ENCODE measurements at regions not wholly inside any gene's neighbourhood (a gene's known extent, or its start where the extent isn't known, plus 50 kb on each side); places are given as distances from the start of the nearest gene placed in this dataset.

GRCh38 chr13:107190065-107190464 is 622.1 kb upstream of the ARGLU1 start:
- H3K4me3 ChIP-seq, result no peak overlapping the region
- in situ Hi-C loops (cut with MboI; ENCODE audit: low sequenced_read_pairs), result no loop called here
- H3K9me3 ChIP-seq, result no peaks in the 10 kb centered on the region
- H3K4me1 ChIP-seq, result no peaks in the 10 kb centered on the region
- no peak for DNase-seq (ENCODE audit: low spot score in 2 of 2)
- H3K36me3 ChIP-seq (replicated peaks), result no peaks in the 10 kb centered on the region
- H3K27me3 ChIP-seq (ENCODE audit: low read depth), result no peaks in the 10 kb centered on the region

- in situ Hi-C loops (cut with MboI; ENCODE audit: low sequenced_read_pairs), result no loop called here
- no peak for DNase-seq (ENCODE audit: low spot score in 2 of 2)
- H3K9me3 ChIP-seq, result no peaks in the 10 kb centered on the region
- no peaks in the 10 kb centered on the region for H3K36me3 ChIP-seq (replicated peaks)
- H3K27me3 ChIP-seq (ENCODE audit: low read depth), result no peaks in the 10 kb centered on the region
- no peaks in the 10 kb centered on the region for H3K4me1 ChIP-seq
- H3K4me3 ChIP-seq, result no peak overlapping the region
Observed at GRCh38 chr13:107185889-107186288, 618.0 kb upstream of the ARGLU1 start.

DNA sequence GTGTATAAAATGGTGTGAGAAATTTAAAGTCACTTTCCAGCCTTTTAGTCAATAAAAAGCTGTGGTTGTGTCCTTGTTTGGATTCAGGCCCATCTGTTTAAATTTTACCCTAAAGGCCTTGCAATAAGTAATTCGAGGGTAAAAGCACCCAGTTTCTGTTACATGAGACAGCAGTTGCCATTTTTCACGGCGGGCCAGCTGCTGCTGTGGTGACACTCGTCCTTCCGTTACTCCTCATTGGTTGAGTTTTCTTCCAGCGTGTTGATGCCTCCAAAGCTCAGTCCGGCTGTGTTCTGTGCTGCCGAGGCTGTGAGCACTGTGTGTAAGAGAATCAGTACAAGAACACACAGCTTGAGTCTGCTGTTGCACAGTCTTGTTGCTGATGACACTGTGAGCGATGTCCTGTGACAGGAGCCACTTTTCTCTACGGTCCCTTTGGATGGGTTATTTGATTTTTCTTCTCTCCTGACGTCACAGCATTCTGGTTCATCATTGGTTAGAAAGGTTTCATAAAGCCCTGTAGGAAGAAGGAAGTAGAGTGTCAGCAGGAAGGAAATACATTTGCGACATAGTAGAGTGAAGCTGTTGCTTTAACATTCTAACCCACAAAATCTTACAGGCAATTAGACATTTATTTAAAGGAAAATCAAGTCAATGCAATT is 602.5 kb upstream of the ARGLU1 start:
- no peak for DNase-seq (ENCODE audit: low spot score in 2 of 2)
- in situ Hi-C loops (cut with MboI; ENCODE audit: low sequenced_read_pairs), result no loop called here
- no peaks in the 10 kb centered on the region for H3K9me3 ChIP-seq
- H3K27me3 ChIP-seq (ENCODE audit: low read depth), result no peaks in the 10 kb centered on the region
- no peaks in the 10 kb centered on the region for H3K4me1 ChIP-seq
- no peaks in the 10 kb centered on the region for H3K36me3 ChIP-seq (replicated peaks)
- no peak overlapping the region for H3K4me3 ChIP-seq

GRCh38 chr13:107157271-107157670 is 589.3 kb upstream of the ARGLU1 start:
- H3K27me3 ChIP-seq (ENCODE audit: low read depth), result no peaks in the 10 kb centered on the region
- no peak overlapping the region for H3K4me3 ChIP-seq
- no peaks in the 10 kb centered on the region for H3K36me3 ChIP-seq (replicated peaks)
- no peaks in the 10 kb centered on the region for H3K9me3 ChIP-seq
- H3K4me1 ChIP-seq, result no peaks in the 10 kb centered on the region
- DNase-seq (ENCODE audit: low spot score in 2 of 2), result no peak
- in situ Hi-C loops (cut with MboI; ENCODE audit: low sequenced_read_pairs), result no loop called here

GRCh38 chr13:107144432-107144831 is 576.5 kb upstream of the ARGLU1 start:
- no peak overlapping the region for H3K4me3 ChIP-seq
- H3K27me3 ChIP-seq (ENCODE audit: low read depth), result no peaks in the 10 kb centered on the region; the same call in 1 of the 2 replicates
- H3K36me3 ChIP-seq (replicated peaks), result no peaks in the 10 kb centered on the region
- no peak for DNase-seq (ENCODE audit: low spot score in 2 of 2)
- in situ Hi-C loops (cut with MboI; ENCODE audit: low sequenced_read_pairs), result no loop called here
- no peaks in the 10 kb centered on the region for H3K4me1 ChIP-seq
- H3K9me3 ChIP-seq, result no peaks in the 10 kb centered on the region

GRCh38 chr13:107141767-107142166 is 573.8 kb upstream of the ARGLU1 start:
- no peaks in the 10 kb centered on the region for H3K9me3 ChIP-seq
- no peaks in the 10 kb centered on the region; the same call in 1 of the 2 replicates for H3K27me3 ChIP-seq (ENCODE audit: low read depth)
- no peaks in the 10 kb centered on the region for H3K4me1 ChIP-seq
- in situ Hi-C loops (cut with MboI; ENCODE audit: low sequenced_read_pairs), result no loop called here
- no peak overlapping the region for H3K4me3 ChIP-seq
- no peak for DNase-seq (ENCODE audit: low spot score in 2 of 2)
- no peaks in the 10 kb centered on the region for H3K36me3 ChIP-seq (replicated peaks)

DNA sequence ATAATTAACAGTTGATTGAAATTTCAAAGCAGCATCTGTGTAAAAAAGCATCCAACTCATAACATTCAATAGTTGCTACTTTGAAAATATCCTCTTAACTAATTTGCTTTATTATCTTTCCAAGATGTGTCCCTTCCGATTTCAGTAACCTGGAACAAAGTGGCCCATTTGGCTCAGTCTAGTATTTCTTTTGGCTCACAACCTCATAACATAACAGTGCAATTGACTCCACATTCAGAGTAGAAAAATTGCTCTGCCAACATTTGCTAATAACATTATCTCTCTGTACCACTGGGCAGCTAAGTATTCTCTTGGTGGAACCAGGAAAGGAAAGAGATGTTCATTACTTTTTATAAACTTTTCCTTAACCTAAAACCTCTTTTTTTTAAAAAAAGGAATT is 571.1 kb upstream of the ARGLU1 start:
- Histone ChIP-seq H3K4me1 (no peaks in the 10 kb centered on the region), H3K36me3 (replicated peaks) (no peaks in the 10 kb centered on the region), H3K27me3 (ENCODE audit: low read depth) (no peaks in the 10 kb centered on the region; the same call in 1 of the 2 replicates), H3K9me3 (no peaks in the 10 kb centered on the region), H3K4me3 (no peak overlapping the region)
- no peak for DNase-seq (ENCODE audit: low spot score in 2 of 2)
- in situ Hi-C loops (cut with MboI; ENCODE audit: low sequenced_read_pairs), result no loop called here

DNA sequence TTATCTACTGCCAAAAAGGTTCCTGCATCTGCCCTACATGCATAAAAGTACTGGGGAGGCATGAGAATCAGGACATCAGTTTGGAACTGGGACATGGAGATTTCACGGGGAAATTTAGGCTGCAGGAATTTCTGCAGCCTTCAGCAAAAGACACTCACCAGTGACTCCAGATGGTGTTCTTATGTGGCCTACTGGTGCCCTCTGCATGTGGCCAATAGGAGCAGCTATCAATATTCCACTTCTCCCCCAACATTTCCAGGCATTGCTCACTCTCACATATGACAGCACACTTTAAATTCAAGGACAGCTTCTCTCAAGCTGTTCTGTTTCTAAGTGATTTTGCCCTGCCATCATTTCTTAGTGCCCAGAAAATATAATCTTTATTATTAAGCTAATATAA is 570.5 kb upstream of the ARGLU1 start:
- Histone ChIP-seq H3K36me3 (replicated peaks) (no peaks in the 10 kb centered on the region), H3K4me3 (no peak overlapping the region), H3K4me1 (no peaks in the 10 kb centered on the region), H3K9me3 (no peaks in the 10 kb centered on the region), H3K27me3 (ENCODE audit: low read depth) (no peaks in the 10 kb centered on the region; the same call in 1 of the 2 replicates)
- no peak for DNase-seq (ENCODE audit: low spot score in 2 of 2)
- in situ Hi-C loops (cut with MboI; ENCODE audit: low sequenced_read_pairs), result no loop called here

DNA sequence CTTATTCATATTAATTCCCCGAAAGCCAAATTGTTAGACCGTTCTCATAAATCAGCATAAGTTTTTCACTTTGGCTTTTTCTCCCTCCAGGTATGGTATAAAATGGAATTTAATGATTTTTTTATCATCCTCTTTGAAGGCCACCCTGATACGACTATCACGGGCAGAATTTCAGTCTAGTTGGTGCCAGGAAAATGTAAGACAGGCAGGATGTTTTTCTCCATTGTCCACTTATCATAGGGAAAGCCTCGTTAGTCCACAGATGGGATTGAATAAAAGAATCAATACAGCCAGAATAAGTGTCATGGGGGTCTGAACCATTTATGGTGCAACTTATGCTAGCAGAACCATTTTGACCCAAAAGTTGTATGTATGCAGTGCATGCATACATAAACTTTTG is 566.0 kb upstream of the ARGLU1 start:
- Histone ChIP-seq H3K36me3 (replicated peaks) (no peaks in the 10 kb centered on the region), H3K4me1 (no peaks in the 10 kb centered on the region), H3K4me3 (no peak overlapping the region), H3K9me3 (no peaks in the 10 kb centered on the region), H3K27me3 (ENCODE audit: low read depth) (no peaks in the 10 kb centered on the region)
- DNase-seq (ENCODE audit: low spot score in 2 of 2), result no peak
- in situ Hi-C loops (cut with MboI; ENCODE audit: low sequenced_read_pairs), result no loop called here

DNA sequence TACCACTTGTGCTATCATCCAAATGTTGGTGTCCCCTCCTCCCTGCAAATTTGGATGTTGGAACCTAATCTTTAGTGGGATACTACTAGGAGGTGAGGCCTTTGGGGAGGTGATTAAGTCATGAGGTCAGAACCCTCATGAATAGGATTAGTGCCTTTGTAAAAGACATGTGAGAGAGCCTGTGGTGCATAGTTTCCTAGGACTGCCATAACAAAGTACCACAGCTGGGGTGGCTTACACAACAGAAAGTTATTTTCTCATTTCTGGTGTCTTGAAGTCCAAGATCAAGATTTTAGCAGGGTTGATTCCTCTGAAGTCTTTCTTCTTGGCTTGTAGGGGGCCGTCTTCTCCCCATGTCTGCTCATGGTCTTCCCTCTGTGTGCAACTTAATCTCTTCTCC is 562.6 kb upstream of the ARGLU1 start:
- H3K4me1 ChIP-seq, result no peaks in the 10 kb centered on the region
- no peak for DNase-seq (ENCODE audit: low spot score in 2 of 2)
- H3K9me3 ChIP-seq, result no peaks in the 10 kb centered on the region
- no peaks in the 10 kb centered on the region for H3K36me3 ChIP-seq (replicated peaks)
- in situ Hi-C loops (cut with MboI; ENCODE audit: low sequenced_read_pairs), result no loop called here
- H3K4me3 ChIP-seq, result no peak overlapping the region
- H3K27me3 ChIP-seq (ENCODE audit: low read depth), result no peaks in the 10 kb centered on the region

- no peaks in the 10 kb centered on the region for H3K4me1 ChIP-seq
- peaks cover 4% of the 10 kb centered on the region; the same call in 1 of the 2 replicates for H3K27me3 ChIP-seq (ENCODE audit: low read depth)
- in situ Hi-C loops (cut with MboI; ENCODE audit: low sequenced_read_pairs), result no loop called here
- no peaks in the 10 kb centered on the region for H3K36me3 ChIP-seq (replicated peaks)
- no peak overlapping the region for H3K4me3 ChIP-seq
- H3K9me3 ChIP-seq, result no peaks in the 10 kb centered on the region
- no peak for DNase-seq (ENCODE audit: low spot score in 2 of 2)
Observed at GRCh38 chr13:107124730-107125129, 556.8 kb upstream of the ARGLU1 start.

GRCh38 chr13:107124129-107124718 is 556.3 kb upstream of the ARGLU1 start:
- in situ Hi-C loops (cut with MboI; ENCODE audit: low sequenced_read_pairs), result no loop called here
- H3K4me3 ChIP-seq, result no peak overlapping the region
- no peaks in the 10 kb centered on the region for H3K9me3 ChIP-seq
- DNase-seq (ENCODE audit: low spot score in 2 of 2), result peak in 1 of 2 experiments; percentile 13
- no peaks in the 10 kb centered on the region for H3K36me3 ChIP-seq (replicated peaks)
- peaks cover 4% of the 10 kb centered on the region; the same call in 1 of the 2 replicates for H3K27me3 ChIP-seq (ENCODE audit: low read depth)
- no peaks in the 10 kb centered on the region for H3K4me1 ChIP-seq

- in situ Hi-C loops (cut with MboI; ENCODE audit: low sequenced_read_pairs), result no loop called here
Observed at GRCh38 chr13:107121793-107122192, 553.9 kb upstream of the ARGLU1 start.

DNA sequence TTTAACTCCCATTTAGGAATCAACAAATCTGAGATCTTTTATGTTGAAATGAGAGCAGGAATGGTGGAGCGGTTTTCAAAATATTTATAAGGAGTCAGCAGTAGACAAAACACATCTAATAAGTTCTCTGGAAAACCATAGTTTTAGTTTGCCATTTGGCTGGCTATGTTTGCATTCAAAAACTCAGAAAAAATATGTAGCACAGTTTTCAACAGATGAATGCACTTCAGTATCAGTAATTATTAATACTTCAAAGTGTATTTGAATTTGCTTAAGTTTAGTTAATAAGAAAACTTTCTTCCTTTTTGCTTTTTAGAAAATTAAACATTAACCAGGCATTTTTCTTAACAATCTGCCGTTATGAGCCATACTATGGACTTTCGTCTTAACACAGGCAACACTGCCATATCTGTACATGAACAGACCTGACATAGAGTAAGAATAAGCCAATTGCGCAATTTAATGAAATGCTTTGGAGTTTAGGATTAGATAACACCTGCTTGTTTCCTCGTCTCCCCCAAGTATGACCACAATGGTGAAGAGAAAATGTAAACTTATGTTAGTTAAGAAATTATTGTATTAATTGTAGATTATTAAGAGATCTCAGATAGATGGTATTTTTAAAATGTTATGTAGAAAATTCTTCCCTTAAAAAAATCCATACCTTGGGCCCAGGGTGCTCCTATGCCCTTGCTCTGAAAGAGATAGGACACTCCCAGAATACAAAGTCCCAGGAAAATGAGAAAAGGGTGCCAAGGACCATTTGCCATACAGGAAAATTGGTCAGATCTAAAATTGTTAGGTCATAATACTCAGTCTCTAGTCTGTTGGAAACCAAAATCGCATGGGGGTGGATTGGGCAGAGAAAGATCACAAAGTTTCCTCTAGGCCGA is 552.3 kb upstream of the ARGLU1 start:
- in situ Hi-C loops (cut with MboI; ENCODE audit: low sequenced_read_pairs), result no loop called here
- Histone ChIP-seq H3K27me3 (ENCODE audit: low read depth) (peaks cover 4% of the 10 kb centered on the region; the same call in 1 of the 2 replicates), H3K36me3 (replicated peaks) (no peaks in the 10 kb centered on the region), H3K9me3 (no peaks in the 10 kb centered on the region), H3K4me1 (no peaks in the 10 kb centered on the region), H3K4me3 (no peak overlapping the region)
- DNase-seq (ENCODE audit: low spot score in 2 of 2), result no peak

More at GRCh38 chr13:107121793-107122192, 553.9 kb upstream of the ARGLU1 start:
- DNase-seq (ENCODE audit: low spot score in 2 of 2), result no peak
- H3K4me3 ChIP-seq, result no peak overlapping the region
- no peaks in the 10 kb centered on the region for H3K4me1 ChIP-seq
- H3K27me3 ChIP-seq (ENCODE audit: low read depth), result peaks cover 4% of the 10 kb centered on the region; the same call in 1 of the 2 replicates
- no peaks in the 10 kb centered on the region for H3K36me3 ChIP-seq (replicated peaks)
- H3K9me3 ChIP-seq, result no peaks in the 10 kb centered on the region

Data from HAP-1 (cell line).